HuH-7 (cell line): ENCODE measurements at regions not wholly inside any gene's neighbourhood (a gene's known extent, or its start where the extent isn't known, plus 50 kb on each side); places are given as distances from the start of the nearest gene placed in this dataset.
"Not testable (repeated sequence)": the region's sequence is repeated elsewhere in the genome, so short reads cannot be mapped to it uniquely, and the experiment has no call there.

Experiments
- DNase-seq: peaks from one replicate; pipeline ENCODE4 v3.0.0; 2011; ENCODE audit warnings: low spot score

- DNase-seq, result no peak
These were observed 283.9 kb upstream of the RIMS1 start for GRCh38 chr6:71602385-71603007.

- DNase-seq, result no peak
These were observed 283.3 kb upstream of the RIMS1 start for GRCh38 chr6:71603021-71603420.

GRCh38 chr6:71608646-71609045, 277.7 kb upstream of the RIMS1 start:
- DNase-seq, result no peak

GRCh38 chr6:71619836-71620235, 266.5 kb upstream of the RIMS1 start:
- no peak for DNase-seq

GRCh38 chr6:71621918-71622519, 264.3 kb upstream of the RIMS1 start:
- no peak for DNase-seq

GRCh38 chr6:71642120-71642519, 244.2 kb upstream of the RIMS1 start:
- no peak for DNase-seq

- DNase-seq, result no peak
These were observed 243.6 kb upstream of the RIMS1 start for GRCh38 chr6:71642793-71643192.

GRCh38 chr6:71645299-71645698, 241.1 kb upstream of the RIMS1 start:
- no peak for DNase-seq

- DNase-seq, result no peak
These were observed 236.4 kb upstream of the RIMS1 start for GRCh38 chr6:71649915-71650314.

- no peak for DNase-seq
These were observed 234.7 kb upstream of the RIMS1 start for GRCh38 chr6:71651636-71652035.

- DNase-seq, result no peak
These were observed 230.2 kb upstream of the RIMS1 start for GRCh38 chr6:71656121-71656520.

GRCh38 chr6:71665931-71666330, 220.4 kb upstream of the RIMS1 start:
- no peak for DNase-seq

GRCh38 chr6:71672876-71673275, 213.5 kb upstream of the RIMS1 start:
- no peak for DNase-seq

GRCh38 chr6:71675386-71675785, 211.0 kb upstream of the RIMS1 start:
- no peak for DNase-seq

- DNase-seq, result no peak
These were observed 210.1 kb upstream of the RIMS1 start for GRCh38 chr6:71676298-71676697.

GRCh38 chr6:71678091-71678490, 208.3 kb upstream of the RIMS1 start:
- no peak for DNase-seq

GRCh38 chr6:71681234-71681867, 205.0 kb upstream of the RIMS1 start:
- DNase-seq, result no peak

GRCh38 chr6:71686021-71686677, 200.2 kb upstream of the RIMS1 start:
- DNase-seq, result not testable (repeated sequence)

GRCh38 chr6:71698702-71699101, 187.6 kb upstream of the RIMS1 start:
- DNase-seq, result no peak

GRCh38 chr6:71706523-71706922, 179.8 kb upstream of the RIMS1 start:
- DNase-seq, result no peak

- DNase-seq, result no peak
These were observed 179.3 kb upstream of the RIMS1 start for GRCh38 chr6:71707059-71707458.

GRCh38 chr6:71720705-71721104, 165.6 kb upstream of the RIMS1 start:
- no peak for DNase-seq

- no peak for DNase-seq
These were observed 164.7 kb upstream of the RIMS1 start for GRCh38 chr6:71721642-71722041.
